Activated CD4-positive, alpha-beta T cell treated with anti-CD3 and anti-CD28 coated beads, Interleukin-2, amount 50 U/mL, for 48 hours (primary cell): ENCODE measurements at regions not wholly inside any gene's neighbourhood (a gene's known extent, or its start where the extent isn't known, plus 50 kb on each side); places are given as distances from the start of the nearest gene placed in this dataset.

Experiments used
- DNase-seq, 2 experiments: peaks; one replicate each; pipeline ENCODE4 v3.0.0-alpha.2; 2020

- no peak for DNase-seq
Observed at GRCh38 chr1:95941121-95941798, 707.2 kb downstream of the RWDD3 start.

- DNase-seq, result no peak
Observed at GRCh38 chr1:95948023-95948422, 714.0 kb downstream of the RWDD3 start.

GRCh38 chr1:95951371-95952102, 717.5 kb downstream of the RWDD3 start:
- DNase-seq, result no peak

GRCh38 chr1:95953015-95953414, 719.0 kb downstream of the RWDD3 start:
- no peak for DNase-seq

- no peak for DNase-seq
Observed at GRCh38 chr1:95954585-95954984, 720.6 kb downstream of the RWDD3 start.

GRCh38 chr1:95956215-95956614, 722.2 kb downstream of the RWDD3 start:
- no peak for DNase-seq

- DNase-seq, result no peak
Observed at GRCh38 chr1:95957748-95958147, 723.7 kb downstream of the RWDD3 start.

GRCh38 chr1:95966866-95967265, 732.9 kb downstream of the RWDD3 start:
- DNase-seq, result no peak

GRCh38 chr1:95974586-95974985, 740.6 kb downstream of the RWDD3 start:
- no peak for DNase-seq

- no peak for DNase-seq
Observed at GRCh38 chr1:95982711-95983110, 738.9 kb upstream of the PTBP2 start.

GRCh38 chr1:95983831-95984230, 737.8 kb upstream of the PTBP2 start:
- DNase-seq, result no peak

GRCh38 chr1:95984798-95985374, 736.7 kb upstream of the PTBP2 start:
- no peak for DNase-seq

- DNase-seq, result no peak
Observed at GRCh38 chr1:95990033-95990432, 731.6 kb upstream of the PTBP2 start.

- no peak for DNase-seq
Observed at GRCh38 chr1:95991787-95992520, 729.6 kb upstream of the PTBP2 start.

GRCh38 chr1:95994643-95995042, 726.9 kb upstream of the PTBP2 start:
- no peak for DNase-seq

- no peak for DNase-seq
Observed at GRCh38 chr1:96002201-96002600, 719.4 kb upstream of the PTBP2 start.

- no peak for DNase-seq
Observed at GRCh38 chr1:96002969-96003964, 718.3 kb upstream of the PTBP2 start.

- no peak for DNase-seq
Observed at GRCh38 chr1:96009831-96010434, 711.7 kb upstream of the PTBP2 start.

- no peak for DNase-seq
Observed at GRCh38 chr1:96011606-96012005, 710.0 kb upstream of the PTBP2 start.

GRCh38 chr1:96016219-96016618, 705.4 kb upstream of the PTBP2 start:
- no peak for DNase-seq

- DNase-seq, result no peak
Observed at GRCh38 chr1:96020378-96020777, 701.2 kb upstream of the PTBP2 start.

- DNase-seq, result no peak
Observed at GRCh38 chr1:96025062-96025461, 696.5 kb upstream of the PTBP2 start.
